H1 (cell line): ENCODE measurements at regions not wholly inside any gene's neighbourhood (a gene's known extent, or its start where the extent isn't known, plus 50 kb on each side); places are given as distances from the start of the nearest gene placed in this dataset.

Experiments
- CTCF ChIA-PET: fragments of 300-600 bp; sonication (Branson Sonifier 250); formaldehyde crosslinking; loops from one replicate; lab custom pipeline; 2021; ENCODE audit not compliant: partially characterized antibody; lab: Charles Lee
- POLR2A ChIA-PET: fragments of 300-600 bp; sonication (Branson Sonifier 250); formaldehyde crosslinking; loops from one replicate; lab custom pipeline; 2021; ENCODE audit warnings: inconsistent platforms; ENCODE audit not compliant: partially characterized antibody; lab: Charles Lee
- DNase-seq, 2 experiments: peaks; one replicate each; pipeline versions ENCODE4 v3.0.0 to v3.0.0-alpha.2; 2010 to 2022; ENCODE audit warnings: low spot score in 2 of 2, low read depth in 1 of 2, mixed read lengths in 1 of 2
- FAIRE-seq: peaks from 2 replicates; lab custom pipeline; 2011; peaks lifted over from hg19 to GRCh38; lab: Jason Lieb, UNC
- H2AFZ ChIP-seq: 2 replicates; pipeline ENCODE4 v1.8.1; 2012; ENCODE audit warnings: low read length, inconsistent platforms
- H2AK5ac ChIP-seq: 2 replicates; pipeline ENCODE4 v1.6.1; 2013; ENCODE audit warnings: low read depth, low read length
- H2BK120ac ChIP-seq: replicated peaks from 2 replicates; pipeline ENCODE3; 2013; ENCODE audit warnings: low read depth, low read length, inconsistent platforms
- H2BK12ac ChIP-seq: 2 replicates; pipeline ENCODE4 v1.6.1; 2013; ENCODE audit warnings: low read depth, low read length
- H2BK15ac ChIP-seq: 2 replicates; pipeline ENCODE4 v1.6.1; 2013; ENCODE audit warnings: low read length
- H2BK20ac ChIP-seq: 2 replicates; pipeline ENCODE4 v1.6.1; 2013; ENCODE audit warnings: low read length
- H2BK5ac ChIP-seq: 2 replicates; pipeline ENCODE4 v1.6.1; 2013; ENCODE audit warnings: low read depth, low read length
- H3K14ac ChIP-seq: 2 replicates; pipeline ENCODE4 v1.6.1; 2013; ENCODE audit warnings: inconsistent platforms; ENCODE audit not compliant: insufficient read length
- H3K18ac ChIP-seq: 2 replicates; pipeline ENCODE4 v1.6.1; 2013; ENCODE audit warnings: low read length; ENCODE audit errors: extremely low read depth
- H3K23ac ChIP-seq: 2 replicates; pipeline ENCODE4 v1.6.1; 2013; ENCODE audit warnings: inconsistent platforms; ENCODE audit not compliant: insufficient read length
- H3K23me2 ChIP-seq: 2 replicates; pipeline ENCODE4 v1.6.1; 2013; ENCODE audit warnings: low read depth, low read length
- H3K27ac ChIP-seq: 2 replicates; pipeline ENCODE4 v1.6.1; 2011; ENCODE audit warnings: low read depth, low read length, inconsistent platforms
- H3K27me3 ChIP-seq, 4 experiments: replicated peaks in 1 of 4; 1 replicate in 1 of 4; 2 replicates in 3 of 4; pipeline versions ENCODE4 v1.6.1 to v1.8.1; 2011 to 2013; ENCODE audit warnings: low read length in 3 of 4, mild to moderate bottlenecking in 3 of 4, inconsistent platforms in 2 of 4, mixed read lengths in 2 of 4, moderate library complexity in 1 of 4; ENCODE audit not compliant: control insufficient read depth in 3 of 4, insufficient read depth in 3 of 4; ENCODE audit errors: extremely low read depth in 1 of 4
- H3K36me3 ChIP-seq, 4 experiments: 2 replicates each; pipeline versions ENCODE4 v1.6.1 to v1.8.1; 2011 to 2013; ENCODE audit warnings: mild to moderate bottlenecking in 4 of 4, low read length in 3 of 4, moderate library complexity in 2 of 4, control low read depth in 1 of 4, inconsistent platforms in 1 of 4; ENCODE audit not compliant: insufficient read depth in 4 of 4, control insufficient read depth in 2 of 4
- H3K4ac ChIP-seq: replicated peaks from 2 replicates; pipeline ENCODE3; 2013; ENCODE audit warnings: low read length, low read depth, mixed read lengths, inconsistent platforms; ENCODE audit not compliant: insufficient read length
- H3K4me1 ChIP-seq, 4 experiments: replicated peaks in 1 of 4; 1 replicate in 1 of 4; 2 replicates in 3 of 4; pipeline versions ENCODE4 v1.6.1 to v1.8.1; 2011 to 2013; ENCODE audit warnings: low read length in 3 of 4, inconsistent platforms in 2 of 4, mixed read lengths in 1 of 4; ENCODE audit not compliant: insufficient read depth in 4 of 4, control insufficient read depth in 3 of 4
- H3K4me2 ChIP-seq, 2 experiments: 2 replicates each; pipeline versions ENCODE4 v1.6.1 to v1.8.1; 2011 to 2013; ENCODE audit warnings: low read depth in 2 of 2, low read length in 2 of 2, control low read depth in 1 of 2, inconsistent platforms in 1 of 2, mild to moderate bottlenecking in 1 of 2; ENCODE audit not compliant: insufficient read depth in 1 of 2
- H3K4me3 ChIP-seq, 4 experiments: fragments of 200-600, 300-600 bp in 1 of 4; sonication (generic), shearing (Covaris generic), sonication (Bioruptor Twin) in 1 of 4; 2 replicates each; pipeline versions ENCODE4 v1.5.1 to v1.8.1; 2011 to 2016; ENCODE audit warnings: low read length in 4 of 4, low read depth in 3 of 4, control low read depth in 2 of 4, inconsistent platforms in 2 of 4, mild to moderate bottlenecking in 2 of 4, mixed read lengths in 1 of 4, moderate library complexity in 1 of 4; ENCODE audit not compliant: insufficient read depth in 2 of 4; ENCODE audit errors: extremely low read depth in 1 of 4
- H3K56ac ChIP-seq: replicated peaks from 2 replicates; pipeline ENCODE3; 2013; ENCODE audit warnings: low read depth, mild to moderate bottlenecking, mixed read lengths, low read length, inconsistent platforms; ENCODE audit not compliant: insufficient read length
- H3K79me1 ChIP-seq: 2 replicates; pipeline ENCODE4 v1.6.1; 2013; ENCODE audit warnings: low read depth, low read length, control low read depth
- H3K79me2 ChIP-seq, 2 experiments: 2 replicates each; pipeline versions ENCODE4 v1.6.1 to v1.8.1; 2012 to 2013; ENCODE audit warnings: low read length in 2 of 2, mild to moderate bottlenecking in 2 of 2, inconsistent platforms in 1 of 2; ENCODE audit not compliant: insufficient read depth in 2 of 2, control insufficient read depth in 1 of 2
- H3K9ac ChIP-seq, 4 experiments: replicated peaks in 1 of 4; 1 replicate in 1 of 4; 2 replicates in 3 of 4; pipeline versions ENCODE4 v1.6.1 to v1.8.1; 2011 to 2013; ENCODE audit warnings: low read depth in 3 of 4, low read length in 3 of 4, control low read depth in 2 of 4, mild to moderate bottlenecking in 2 of 4, moderate library complexity in 2 of 4, inconsistent platforms in 1 of 4; ENCODE audit errors: extremely low read depth in 1 of 4
- H3K9me3 ChIP-seq, 2 experiments: 2 replicates each; pipeline versions ENCODE4 v1.6.1 to v1.8.1; 2012 to 2013; ENCODE audit warnings: mild to moderate bottlenecking in 2 of 2, moderate library complexity in 2 of 2, control low read depth in 1 of 2, inconsistent platforms in 1 of 2, low read depth in 1 of 2, low read length in 1 of 2, mixed read lengths in 1 of 2; ENCODE audit not compliant: insufficient read depth in 2 of 2
- H4K20me1 ChIP-seq, 2 experiments: replicated peaks in 1 of 2; 2 replicates each; pipeline versions ENCODE3 to v1.8.1; 2011 to 2013; ENCODE audit warnings: inconsistent platforms in 2 of 2, low read length in 2 of 2, mild to moderate bottlenecking in 1 of 2; ENCODE audit not compliant: insufficient read depth in 2 of 2, control insufficient read depth in 1 of 2
- H4K5ac ChIP-seq: 2 replicates; pipeline ENCODE4 v1.6.1; 2013; ENCODE audit warnings: low read length, low read depth, mixed read lengths, inconsistent platforms; ENCODE audit not compliant: insufficient read length
- H4K8ac ChIP-seq: 2 replicates; pipeline ENCODE4 v1.8.0; 2013; ENCODE audit warnings: mild to moderate bottlenecking, moderate library complexity, low read length, inconsistent platforms; ENCODE audit not compliant: insufficient read depth; ENCODE audit errors: extremely low read depth
- H4K91ac ChIP-seq: replicated peaks from 2 replicates; pipeline ENCODE3; 2013; ENCODE audit warnings: low read length, mixed read lengths, inconsistent platforms; ENCODE audit not compliant: insufficient read length
- BCL11A ChIP-seq, 2 experiments: IDR thresholded peaks; one replicate each; pipeline ENCODE4 v1.6.1; 2011; ENCODE audit warnings: low read depth in 2 of 2, low read length in 2 of 2, mild to moderate bottlenecking in 2 of 2
- CREB1 ChIP-seq: IDR thresholded peaks from 2 replicates; pipeline ENCODE4 v1.6.1; 2012; ENCODE audit warnings: inconsistent platforms
- CTBP2 ChIP-seq: IDR thresholded peaks from 2 replicates; pipeline ENCODE4 v1.7.0; 2011; ENCODE audit warnings: borderline replicate concordance, mild to moderate bottlenecking, moderate library complexity, mixed read lengths, low read length; ENCODE audit not compliant: insufficient read depth, insufficient read length
- PHF8 ChIP-seq: fragments of 200-600 bp; sonication (generic); conservative IDR thresholded peaks from 2 replicates; pipeline ENCODE4 v1.7.1; 2012; ENCODE audit warnings: low read depth, mild to moderate bottlenecking, inconsistent platforms, low read length, moderate library complexity
- YY1 ChIP-seq: IDR thresholded peaks from 2 replicates; pipeline ENCODE4 v1.6.1; 2011; ENCODE audit warnings: low read depth, mild to moderate bottlenecking, low read length
- WGBS, 2 experiments: shearing (Covaris generic) in 1 of 2; methylation state at CpG; one replicate each; pipeline versions ENCODE4 v1.1.6 to v1.1.7; 2013 to 2015; ENCODE audit warnings: low lambda C conversion rate in 2 of 2, mixed read lengths in 2 of 2, inconsistent platforms in 1 of 2, low coverage in 1 of 2, missing lambda C conversion rate in 1 of 2; ENCODE audit not compliant: insufficient replicate concordance in 2 of 2, insufficient coverage in 1 of 2, insufficient read length in 1 of 2; ENCODE audit errors: extremely low coverage in 1 of 2, missing lambda C conversion rate in 1 of 2; 5-methylcytosine and 5-hydroxymethylcytosine counted together

GRCh38 chr6:2509711-2510110 lies 241.0 kb downstream of the MYLK4 start:
- FAIRE-seq: no peak
- Histone ChIP-seq H2BK15ac (no peak overlapping the region), H3K56ac (no peak overlapping the region), H2BK120ac (no peak overlapping the region), H3K9ac (no peak overlapping the region), H3K23me2 (no peaks in the 10 kb centered on the region; the same call in 1 of the 2 replicates), H3K23ac (no peak overlapping the region), H2BK20ac (no peak overlapping the region), H3K14ac (no peak overlapping the region), H3K9me3 (no peaks in the 10 kb centered on the region; a peak in 1 of 4 replicates), H2BK5ac (no peak overlapping the region), H3K79me2 (no peaks in the 10 kb centered on the region; a peak in 1 of 4 replicates), H3K27ac (no peak overlapping the region), H3K18ac (no peak overlapping the region), H4K20me1 (no peaks in the 10 kb centered on the region), H2AK5ac (no peak overlapping the region), H3K4me2 (no peak overlapping the region), H3K36me3 (no peaks in the 10 kb centered on the region), H3K79me1 (no peaks in the 10 kb centered on the region), H3K4ac (no peak overlapping the region), H3K4me3 (no peak overlapping the region), H3K4me1 (no peaks in the 10 kb centered on the region), H2BK12ac (no peak overlapping the region), H4K91ac (no peak overlapping the region), H4K5ac (no peak overlapping the region), H2AFZ (no peak overlapping the region), H3K27me3 (no peaks in the 10 kb centered on the region), H4K8ac (no peak overlapping the region)
- ChIA-PET POLR2A (no interaction called here), CTCF (no interaction called here)
- no peak for DNase-seq
- 95% methylated on average over 16 of the region's 16 CpGs; no CpG with 5 or more reads in 1 of the 2 experiments for WGBS, 2 experiments
- TF ChIP-seq CTBP2 (no peak), PHF8 (no peak), CREB1 (no peak), YY1 (no peak), BCL11A (IDR thresholded peaks at IDR 0.05; ENCODE audit: low read depth in 2 of 2, low read length in 2 of 2) (no peak)
